Bronchial epithelial cell (primary cell): ENCODE measurements at regions not wholly inside any gene's neighbourhood (a gene's known extent, or its start where the extent isn't known, plus 50 kb on each side); places are given as distances from the start of the nearest gene placed in this dataset.

ENCODE experiments used
- DNase-seq: peaks from one replicate; pipeline ENCODE4 v3.0.0-alpha.2; 2010; ENCODE audit warnings: low read depth
- FAIRE-seq: peaks from 2 replicates; lab custom pipeline; 2011; peaks lifted over from hg19 to GRCh38; lab: Jason Lieb, UNC
- H3K27me3 ChIP-seq: 2 replicates; pipeline ENCODE4 v1.5.1; 2011; ENCODE audit warnings: low read length; ENCODE audit not compliant: control insufficient read depth, insufficient read depth
- H3K36me3 ChIP-seq: 2 replicates; pipeline ENCODE4 v1.5.1; 2011; ENCODE audit warnings: low read length; ENCODE audit not compliant: control insufficient read depth, insufficient read depth
- H3K4me3 ChIP-seq: 2 replicates; pipeline ENCODE4 v1.5.1; 2011; ENCODE audit warnings: mild to moderate bottlenecking, low read depth, low read length, control low read depth
- TF ChIP-seq, protein P1 (sequence below): IDR thresholded peaks from 2 replicates; pipeline ENCODE4 v1.5.1; 2011; ENCODE audit warnings: mild to moderate bottlenecking, moderate library complexity, low read length, control low read depth, inconsistent platforms; ENCODE audit not compliant: insufficient read depth, severe bottlenecking

DNA sequence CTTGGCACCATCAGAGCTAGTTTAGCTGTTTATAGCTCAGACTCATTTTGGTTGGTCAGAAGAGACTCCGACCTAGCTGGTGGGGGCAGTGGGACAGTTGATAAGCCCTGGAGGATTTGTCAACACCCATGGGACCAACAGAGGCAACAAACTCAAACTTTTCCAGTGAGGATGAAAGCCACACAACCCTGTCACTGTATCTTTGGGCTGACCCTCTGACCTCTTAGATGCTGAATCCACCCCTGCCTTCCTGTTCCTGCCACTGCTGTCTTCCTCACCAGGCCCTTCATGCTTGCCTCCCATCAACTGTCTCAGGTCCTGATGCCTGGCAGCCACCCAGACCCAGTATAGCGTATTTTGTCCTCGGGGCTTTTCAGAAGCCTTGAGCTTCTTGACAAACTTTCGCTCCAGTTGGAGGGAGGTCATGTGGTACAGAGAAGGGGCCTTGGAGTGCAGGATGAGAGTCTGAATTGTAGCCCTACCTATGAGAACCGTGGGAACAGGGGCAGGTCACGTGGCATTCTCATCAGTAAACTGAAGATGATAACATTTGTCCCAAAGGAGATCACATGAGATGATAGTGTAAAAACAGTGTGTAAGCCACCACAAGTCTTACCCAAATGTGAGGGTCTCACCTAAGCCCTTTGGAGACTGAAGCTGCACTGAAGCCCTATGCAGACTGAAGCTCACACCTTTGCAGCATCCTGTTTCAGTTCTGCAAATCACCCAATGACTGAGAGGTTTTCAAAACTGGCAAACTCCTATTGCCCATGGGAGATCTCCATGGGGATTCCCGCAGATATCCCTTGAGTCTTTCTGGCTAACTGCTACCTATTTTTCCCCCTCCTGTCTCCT, 72.0 kb upstream of the F13A1 start:
- TF ChIP-seq, protein P1, sequence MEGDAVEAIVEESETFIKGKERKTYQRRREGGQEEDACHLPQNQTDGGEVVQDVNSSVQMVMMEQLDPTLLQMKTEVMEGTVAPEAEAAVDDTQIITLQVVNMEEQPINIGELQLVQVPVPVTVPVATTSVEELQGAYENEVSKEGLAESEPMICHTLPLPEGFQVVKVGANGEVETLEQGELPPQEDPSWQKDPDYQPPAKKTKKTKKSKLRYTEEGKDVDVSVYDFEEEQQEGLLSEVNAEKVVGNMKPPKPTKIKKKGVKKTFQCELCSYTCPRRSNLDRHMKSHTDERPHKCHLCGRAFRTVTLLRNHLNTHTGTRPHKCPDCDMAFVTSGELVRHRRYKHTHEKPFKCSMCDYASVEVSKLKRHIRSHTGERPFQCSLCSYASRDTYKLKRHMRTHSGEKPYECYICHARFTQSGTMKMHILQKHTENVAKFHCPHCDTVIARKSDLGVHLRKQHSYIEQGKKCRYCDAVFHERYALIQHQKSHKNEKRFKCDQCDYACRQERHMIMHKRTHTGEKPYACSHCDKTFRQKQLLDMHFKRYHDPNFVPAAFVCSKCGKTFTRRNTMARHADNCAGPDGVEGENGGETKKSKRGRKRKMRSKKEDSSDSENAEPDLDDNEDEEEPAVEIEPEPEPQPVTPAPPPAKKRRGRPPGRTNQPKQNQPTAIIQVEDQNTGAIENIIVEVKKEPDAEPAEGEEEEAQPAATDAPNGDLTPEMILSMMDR: no peak
- no peak for DNase-seq
- no peak overlapping the region for H3K4me3 ChIP-seq
- FAIRE-seq: peak; percentile 7
- H3K27me3 ChIP-seq: no peaks in the 10 kb centered on the region
- H3K36me3 ChIP-seq: no peaks in the 10 kb centered on the region

DNA sequence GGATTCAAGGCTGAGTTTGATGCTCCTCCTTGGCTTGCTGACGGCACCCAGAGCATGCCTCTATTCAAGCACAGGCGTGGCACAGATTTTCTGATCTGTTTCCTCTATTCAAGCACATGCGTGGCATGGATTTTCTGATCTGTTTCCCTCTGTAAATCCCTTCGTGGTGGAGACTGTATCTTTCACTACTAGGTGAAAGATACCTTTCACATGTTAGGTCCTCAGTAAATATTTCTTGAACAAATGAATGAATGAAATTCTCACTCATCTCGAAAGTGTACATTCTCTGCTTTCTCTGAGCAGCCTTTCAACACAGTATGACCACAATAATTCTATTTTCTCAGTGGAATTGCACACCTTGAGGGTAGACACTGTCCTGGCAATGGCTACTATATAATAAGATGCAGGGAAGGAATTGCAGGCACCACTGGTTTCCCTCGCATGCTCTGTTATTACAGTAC, 72.6 kb upstream of the F13A1 start:
- no peaks in the 10 kb centered on the region for H3K36me3 ChIP-seq
- no peaks in the 10 kb centered on the region for H3K27me3 ChIP-seq
- FAIRE-seq (no peak), DNase-seq (no peak)
- TF ChIP-seq, protein P1: no peak
- no peak overlapping the region for H3K4me3 ChIP-seq

DNA sequence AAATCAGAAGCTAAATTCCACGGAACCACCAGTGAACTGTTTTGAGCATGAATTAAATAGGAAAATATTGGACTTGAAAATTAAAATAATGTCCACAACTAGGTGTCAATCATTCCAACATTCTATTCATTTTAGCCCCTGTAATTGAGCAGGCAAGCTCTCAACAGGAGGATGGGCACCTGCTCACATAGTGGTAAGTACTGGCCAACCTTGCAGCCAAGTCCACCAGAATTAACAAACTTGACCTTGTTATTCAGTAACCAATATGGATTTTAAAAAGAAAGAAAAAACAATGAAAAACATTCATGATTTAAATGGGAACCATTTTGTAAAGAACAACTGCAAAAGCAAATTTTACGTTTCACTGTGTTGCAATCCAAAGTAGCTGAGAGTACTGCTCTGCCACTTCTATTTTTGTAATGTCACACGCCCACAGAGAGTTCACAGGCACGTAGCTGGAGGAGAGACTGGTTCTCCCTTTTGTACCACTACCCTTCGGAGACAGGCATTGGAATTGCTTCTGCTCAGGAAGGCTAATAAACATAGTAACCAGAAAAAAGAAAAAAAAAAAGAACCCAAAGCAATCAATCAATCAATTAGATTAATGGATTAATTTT, 75.2 kb upstream of the F13A1 start:
- Histone ChIP-seq H3K36me3 (no peaks in the 10 kb centered on the region), H3K27me3 (no peaks in the 10 kb centered on the region), H3K4me3 (no peak overlapping the region)
- FAIRE-seq: no peak
- TF ChIP-seq, protein P1: no peak
- DNase-seq: no peak

DNA sequence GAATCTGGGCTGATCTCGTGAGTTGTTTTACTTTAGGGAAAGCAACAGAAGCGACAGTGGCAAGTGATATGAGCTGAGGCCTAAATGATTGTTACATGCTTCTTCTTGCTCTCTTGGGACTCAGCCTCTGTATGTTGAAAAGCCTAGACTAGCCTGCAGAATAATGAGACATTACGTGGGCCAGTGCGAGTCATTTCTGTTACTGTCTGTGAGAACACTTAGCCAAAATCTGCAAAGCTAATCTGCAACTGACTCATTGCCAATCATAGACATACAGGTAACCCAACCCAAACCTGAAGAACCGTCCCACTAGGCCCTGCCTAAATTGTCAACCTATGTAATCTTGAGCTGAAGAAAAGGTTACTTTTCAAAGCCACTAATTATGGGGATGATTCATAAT, 77.4 kb upstream of the F13A1 start:
- no peaks in the 10 kb centered on the region for H3K36me3 ChIP-seq
- H3K4me3 ChIP-seq: no peak overlapping the region
- FAIRE-seq (no peak), DNase-seq (peak; percentile 95)
- TF ChIP-seq, protein P1: no peak
- H3K27me3 ChIP-seq: no peaks in the 10 kb centered on the region

DNA sequence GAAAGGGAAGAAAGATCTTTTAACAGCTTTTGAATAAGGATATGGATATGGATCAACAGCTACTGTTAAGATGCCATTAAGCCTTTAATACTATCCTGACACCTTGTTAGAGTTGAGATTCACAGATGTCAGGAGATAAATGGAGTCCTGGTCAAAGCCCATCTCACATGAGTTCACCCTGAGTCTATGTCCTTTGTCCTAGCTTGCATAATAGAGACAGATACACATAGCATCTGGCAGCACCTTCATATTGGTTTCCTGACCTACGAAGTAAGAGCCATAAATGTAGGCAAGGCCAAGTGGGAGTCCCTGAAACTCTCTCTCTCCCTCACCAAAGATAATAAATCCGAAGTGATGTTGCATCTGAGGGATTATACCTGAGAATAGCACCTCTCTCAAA, 79.1 kb upstream of the F13A1 start:
- no peaks in the 10 kb centered on the region for H3K27me3 ChIP-seq
- H3K36me3 ChIP-seq: no peaks in the 10 kb centered on the region
- no peak overlapping the region for H3K4me3 ChIP-seq
- DNase-seq: no peak
- TF ChIP-seq, protein P1: no peak
- no peak for FAIRE-seq
